Trophoblast cell (in vitro differentiated cells and primary cell): ENCODE measurements at regions not wholly inside any gene's neighbourhood (a gene's known extent, or its start where the extent isn't known, plus 50 kb on each side); places are given as distances from the start of the nearest gene placed in this dataset.

Source experiments
- DNase-seq, 2 donors: peaks; one replicate each; pipeline ENCODE4 v3.0.0-alpha.2; 2016
- H2AFZ ChIP-seq: 2 replicates; pipeline ENCODE4 v1.6.1; 2013; ENCODE audit warnings: low read length, moderate library complexity, mild to moderate bottlenecking; ENCODE audit not compliant: insufficient read depth, poor library complexity
- H2AK5ac ChIP-seq: 2 replicates; pipeline ENCODE4 v1.6.1; 2013; ENCODE audit warnings: mild to moderate bottlenecking, low read length
- H2BK120ac ChIP-seq: 2 replicates; pipeline ENCODE4 v1.6.1; 2013; ENCODE audit warnings: low read length, mild to moderate bottlenecking, moderate library complexity; ENCODE audit not compliant: insufficient read depth, poor library complexity
- H2BK12ac ChIP-seq: 2 replicates; pipeline ENCODE4 v1.6.1; 2013; ENCODE audit warnings: mild to moderate bottlenecking, low read length, moderate library complexity
- H2BK5ac ChIP-seq: 2 replicates; pipeline ENCODE4 v1.6.1; 2013; ENCODE audit warnings: low read length, low read depth, moderate library complexity, mild to moderate bottlenecking; ENCODE audit not compliant: poor library complexity
- H3K14ac ChIP-seq: 2 replicates; pipeline ENCODE4 v1.6.1; 2013; ENCODE audit warnings: mild to moderate bottlenecking, low read length
- H3K18ac ChIP-seq: 2 replicates; pipeline ENCODE4 v1.6.1; 2013; ENCODE audit warnings: mild to moderate bottlenecking, low read length
- H3K23ac ChIP-seq: 2 replicates; pipeline ENCODE4 v1.6.1; 2013; ENCODE audit warnings: low read length
- H3K27ac ChIP-seq: 2 replicates; pipeline ENCODE4 v1.5.1; 2013; ENCODE audit warnings: low read depth, mild to moderate bottlenecking, inconsistent platforms, low read length, moderate library complexity
- H3K27me3 ChIP-seq: 2 replicates; pipeline ENCODE4 v1.6.1; 2013; ENCODE audit warnings: inconsistent platforms, mild to moderate bottlenecking, low read length, moderate library complexity; ENCODE audit not compliant: insufficient read depth
- H3K36me3 ChIP-seq, 2 experiments: 1 replicate in 1 of 2; 2 replicates in 1 of 2; pipeline ENCODE4 v1.6.1; 2013; ENCODE audit warnings: low read length in 2 of 2, mild to moderate bottlenecking in 2 of 2, moderate library complexity in 1 of 2; ENCODE audit not compliant: insufficient read depth in 2 of 2, control insufficient read depth in 1 of 2
- H3K4ac ChIP-seq: 2 replicates; pipeline ENCODE4 v1.6.1; 2013; ENCODE audit warnings: low read depth, mild to moderate bottlenecking, low read length, moderate library complexity
- H3K4me1 ChIP-seq, 2 experiments: 1 replicate in 1 of 2; 2 replicates in 1 of 2; pipeline ENCODE4 v1.6.1; 2013; ENCODE audit warnings: low read length in 2 of 2, mild to moderate bottlenecking in 2 of 2, moderate library complexity in 1 of 2; ENCODE audit not compliant: insufficient read depth in 2 of 2, control insufficient read depth in 1 of 2
- H3K4me2 ChIP-seq: 2 replicates; pipeline ENCODE4 v1.6.1; 2013; ENCODE audit warnings: inconsistent platforms, mild to moderate bottlenecking, low read length, moderate library complexity
- H3K4me3 ChIP-seq: 2 replicates; pipeline ENCODE4 v1.5.1; 2013; ENCODE audit warnings: mild to moderate bottlenecking, low read depth, low read length, inconsistent platforms
- H3K79me1 ChIP-seq: one replicate; pipeline ENCODE4 v1.6.1; 2013; ENCODE audit warnings: low read length
- H3K79me2 ChIP-seq: 2 replicates; pipeline ENCODE4 v1.6.1; 2013; ENCODE audit warnings: low read length, mild to moderate bottlenecking; ENCODE audit not compliant: control insufficient read depth, insufficient read depth, poor library complexity
- H3K9ac ChIP-seq: 2 replicates; pipeline ENCODE4 v1.6.1; 2013; ENCODE audit warnings: mild to moderate bottlenecking, low read length
- H3K9me3 ChIP-seq: 2 replicates; pipeline ENCODE4 v1.6.1; 2013; ENCODE audit warnings: low read depth, mild to moderate bottlenecking, control low read depth, inconsistent platforms, low read length; ENCODE audit not compliant: insufficient read depth
- H4K12ac ChIP-seq: 2 replicates; pipeline ENCODE4 v1.6.1; 2013; ENCODE audit warnings: low read depth, mild to moderate bottlenecking, low read length, moderate library complexity
- H4K8ac ChIP-seq: 2 replicates; pipeline ENCODE4 v1.6.1; 2013; ENCODE audit warnings: low read depth, mild to moderate bottlenecking, low read length, moderate library complexity
- H4K91ac ChIP-seq: one replicate; pipeline ENCODE4 v1.6.1; 2013; ENCODE audit warnings: low read depth, mild to moderate bottlenecking, low read length, moderate library complexity
- WGBS: extraction: QIAGEN DNeasy Blood & Tissue Kit; methylation state at CpG from one replicate; pipeline ENCODE4 v1.1.7; 2013; ENCODE audit warnings: missing lambda C conversion rate; ENCODE audit not compliant: insufficient read length, insufficient coverage; ENCODE audit errors: extremely low coverage; 5-methylcytosine and 5-hydroxymethylcytosine counted together

DNA sequence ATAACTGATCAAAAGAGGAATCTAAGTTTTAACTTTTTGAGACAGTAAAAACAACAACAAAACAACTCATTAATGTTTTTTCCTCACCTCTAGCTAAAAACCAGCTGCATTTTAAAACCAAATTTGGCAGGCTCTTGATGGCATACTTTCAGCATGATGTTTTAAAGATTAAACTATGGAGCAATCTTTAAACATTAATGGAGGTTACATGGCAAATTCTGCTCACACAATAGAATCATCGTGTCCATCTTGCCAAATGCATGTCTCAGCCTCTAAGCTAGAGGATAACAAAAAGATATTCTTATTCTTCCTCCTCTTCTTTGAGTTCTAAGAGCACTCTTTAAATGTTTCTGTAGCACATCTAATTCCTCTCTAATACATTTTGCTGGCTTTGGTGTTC lies 579.8 kb upstream of the PKN2 start:
- Histone ChIP-seq H3K27me3 (no peaks in the 10 kb centered on the region), H3K4me2 (no peak overlapping the region), H4K12ac (no peak overlapping the region), H3K14ac (no peak overlapping the region), H2BK5ac (no peak overlapping the region), H3K4me1 (no peaks in the 10 kb centered on the region), H4K91ac (no peak overlapping the region), H3K9me3 (no peaks in the 10 kb centered on the region), H3K9ac (no peak overlapping the region), H3K4ac (no peak overlapping the region), H4K8ac (no peak overlapping the region), H3K23ac (no peak overlapping the region), H2AFZ (no peak overlapping the region), H3K4me3 (no peak overlapping the region), H2BK12ac (no peak overlapping the region), H2BK120ac (no peak overlapping the region), H3K18ac (no peak overlapping the region), H3K36me3 (no peaks in the 10 kb centered on the region), H2AK5ac (no peak overlapping the region), H3K79me2 (no peaks in the 10 kb centered on the region), H3K27ac (no peak overlapping the region), H3K79me1 (no peaks in the 10 kb centered on the region)
- DNase-seq, result peak in 1 of 2 donors; percentile 13
- WGBS, result no CpG with 5 or more reads among the region's 1 CpG

DNA sequence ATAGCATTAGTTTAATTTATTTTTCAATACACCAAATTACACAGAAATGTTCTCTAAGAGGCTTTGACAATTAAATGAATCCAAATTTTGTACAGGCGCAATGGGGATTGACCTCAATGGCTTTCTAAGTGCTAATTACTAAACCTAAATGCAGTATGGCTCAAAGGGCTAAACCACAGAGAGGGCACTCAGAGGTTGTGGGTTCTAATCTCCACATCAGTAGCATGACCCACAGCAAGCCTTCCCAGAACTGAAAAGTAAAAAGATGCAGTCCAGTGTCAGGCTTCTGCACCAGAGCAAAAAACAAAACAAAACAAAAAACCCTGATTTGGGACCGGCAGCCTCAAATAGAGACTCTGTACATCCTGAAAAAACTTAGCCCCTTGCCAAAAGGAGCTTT lies 579.2 kb upstream of the PKN2 start:
- Histone ChIP-seq H3K4me1 (no peaks in the 10 kb centered on the region), H3K27me3 (no peaks in the 10 kb centered on the region), H3K79me1 (no peaks in the 10 kb centered on the region), H3K4ac (no peak overlapping the region), H3K9ac (no peak overlapping the region), H3K27ac (no peak overlapping the region), H3K18ac (no peak overlapping the region), H3K4me2 (no peak overlapping the region), H4K12ac (no peak overlapping the region), H3K36me3 (no peaks in the 10 kb centered on the region), H3K23ac (no peak overlapping the region), H3K14ac (no peak overlapping the region), H3K9me3 (no peaks in the 10 kb centered on the region), H3K79me2 (no peaks in the 10 kb centered on the region), H2AK5ac (no peak overlapping the region), H4K91ac (no peak overlapping the region), H2AFZ (no peak overlapping the region), H3K4me3 (no peak overlapping the region), H2BK12ac (no peak overlapping the region), H4K8ac (no peak overlapping the region), H2BK5ac (no peak overlapping the region), H2BK120ac (no peak overlapping the region)
- no peak for DNase-seq
- WGBS, result no CpG with 5 or more reads among the region's 2 CpGs

DNA sequence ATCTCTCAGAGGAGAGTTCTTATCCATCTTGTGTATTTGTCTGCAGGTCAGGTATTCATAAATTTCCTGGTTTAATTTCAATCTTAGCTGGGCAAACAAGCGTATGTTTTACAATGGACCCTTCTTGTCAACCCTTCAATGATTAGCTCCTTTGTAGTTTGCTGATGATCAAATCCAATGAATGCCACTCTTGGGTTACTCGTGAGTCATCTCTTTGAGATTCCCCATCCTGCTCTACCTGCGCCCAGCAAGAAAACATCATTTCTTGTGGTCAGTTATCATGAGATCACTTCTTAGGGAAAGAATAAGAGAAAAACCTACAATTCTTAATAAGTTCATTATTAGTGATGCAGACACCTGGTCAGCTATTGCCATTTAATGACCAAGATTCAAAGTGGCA lies 572.3 kb upstream of the PKN2 start:
- Histone ChIP-seq H4K8ac (no peak overlapping the region), H3K79me1 (no peaks in the 10 kb centered on the region), H3K27me3 (no peaks in the 10 kb centered on the region), H3K4me1 (no peaks in the 10 kb centered on the region), H3K4me2 (no peak overlapping the region), H2AK5ac (no peak overlapping the region), H2BK120ac (no peak overlapping the region), H3K18ac (no peak overlapping the region), H2BK5ac (no peak overlapping the region), H4K12ac (no peak overlapping the region), H2BK12ac (no peak overlapping the region), H2AFZ (no peak overlapping the region), H3K4me3 (no peak overlapping the region), H3K9ac (no peak overlapping the region), H3K4ac (no peak overlapping the region), H4K91ac (no peak overlapping the region), H3K79me2 (no peaks in the 10 kb centered on the region), H3K14ac (no peak overlapping the region), H3K36me3 (no peaks in the 10 kb centered on the region), H3K23ac (no peak overlapping the region), H3K9me3 (no peaks in the 10 kb centered on the region), H3K27ac (no peak overlapping the region)
- WGBS, result no CpG with 5 or more reads among the region's 3 CpGs
- no peak for DNase-seq

DNA sequence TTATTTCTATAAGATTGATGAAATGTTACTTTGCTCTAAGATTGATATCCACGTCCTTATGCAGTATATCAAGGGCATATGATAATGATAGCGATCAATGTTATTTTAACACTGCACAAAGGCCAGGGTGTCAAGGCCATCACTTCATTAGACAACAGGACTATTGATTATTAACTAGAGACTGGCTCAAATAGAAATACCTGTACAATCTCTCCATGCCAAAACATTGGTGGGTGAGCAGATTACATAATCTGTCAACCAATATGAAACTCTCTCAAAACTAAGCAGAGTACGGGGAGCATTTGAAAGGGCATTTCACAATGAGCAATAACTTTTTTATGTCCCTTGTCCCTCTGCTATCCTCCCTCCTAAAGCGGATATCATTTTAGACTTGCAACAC lies 566.5 kb upstream of the PKN2 start:
- H3K4ac ChIP-seq, result no peak overlapping the region
- H2BK12ac ChIP-seq, result no peak overlapping the region
- H3K9ac ChIP-seq, result no peak overlapping the region
- H3K79me1 ChIP-seq, result no peaks in the 10 kb centered on the region
- H2AK5ac ChIP-seq, result no peak overlapping the region
- WGBS, result no CpG with 5 or more reads among the region's 4 CpGs
- H3K27me3 ChIP-seq, result no peaks in the 10 kb centered on the region
- no peaks in the 10 kb centered on the region for H3K4me1 ChIP-seq
- no peak overlapping the region for H2AFZ ChIP-seq
- H3K27ac ChIP-seq, result no peak overlapping the region
- no peak overlapping the region for H3K4me3 ChIP-seq
- no peaks in the 10 kb centered on the region for H3K36me3 ChIP-seq
- H4K91ac ChIP-seq, result no peak overlapping the region
- DNase-seq, result no peak
- no peak overlapping the region for H2BK5ac ChIP-seq
- H3K14ac ChIP-seq, result no peak overlapping the region
- no peaks in the 10 kb centered on the region for H3K9me3 ChIP-seq
- H3K79me2 ChIP-seq, result no peaks in the 10 kb centered on the region
- H3K23ac ChIP-seq, result no peak overlapping the region
- no peak overlapping the region for H2BK120ac ChIP-seq
- no peak overlapping the region for H4K8ac ChIP-seq
- H4K12ac ChIP-seq, result no peak overlapping the region
- no peak overlapping the region for H3K4me2 ChIP-seq
- H3K18ac ChIP-seq, result no peak overlapping the region
